ENCODE measurements at regions not wholly inside any gene's neighbourhood (a gene's known extent, or its start where the extent isn't known, plus 50 kb on each side); places are given as distances from the start of the nearest gene placed in this dataset.

GRCh38 chr15:77732514-77733335 is 100.0 kb upstream of the LINGO1 start:
- no peak for DNase-seq (ENCODE audit: low spot score)

- no peak for DNase-seq (ENCODE audit: low spot score)
Observed at GRCh38 chr15:77731945-77732344, 99.2 kb upstream of the LINGO1 start.

- no peak for DNase-seq (ENCODE audit: low spot score)
Observed at GRCh38 chr15:77731067-77731466, 98.4 kb upstream of the LINGO1 start.

- no peak for DNase-seq (ENCODE audit: low spot score)
Observed at GRCh38 chr15:77727635-77728304, 95.1 kb upstream of the LINGO1 start.

GRCh38 chr15:77724715-77725114 is 92.0 kb upstream of the LINGO1 start:
- no peak for DNase-seq (ENCODE audit: low spot score)

- no peak for DNase-seq (ENCODE audit: low spot score)
Observed at GRCh38 chr15:77723756-77724155, 91.0 kb upstream of the LINGO1 start.

GRCh38 chr15:77722759-77723460 is 90.2 kb upstream of the LINGO1 start:
- DNase-seq (ENCODE audit: low spot score): no peak

- no peak for DNase-seq (ENCODE audit: low spot score)
Observed at GRCh38 chr15:77721963-77722362, 89.3 kb upstream of the LINGO1 start.

- no peak for DNase-seq (ENCODE audit: low spot score)
Observed at GRCh38 chr15:77720655-77721054, 87.9 kb upstream of the LINGO1 start.

- DNase-seq (ENCODE audit: low spot score): no peak
Observed at GRCh38 chr15:77720173-77720572, 87.5 kb upstream of the LINGO1 start.

GRCh38 chr15:77719450-77719849 is 86.7 kb upstream of the LINGO1 start:
- no peak for DNase-seq (ENCODE audit: low spot score)

- no peak for DNase-seq (ENCODE audit: low spot score)
Observed at GRCh38 chr15:77717333-77717990, 84.8 kb upstream of the LINGO1 start.

GRCh38 chr15:77716632-77717332 is 84.1 kb upstream of the LINGO1 start:
- DNase-seq (ENCODE audit: low spot score): no peak

- no peak for DNase-seq (ENCODE audit: low spot score)
Observed at GRCh38 chr15:77715860-77716259, 83.1 kb upstream of the LINGO1 start.

- DNase-seq (ENCODE audit: low spot score): no peak
Observed at GRCh38 chr15:77715051-77715450, 82.3 kb upstream of the LINGO1 start.

GRCh38 chr15:77714555-77714954 is 81.8 kb upstream of the LINGO1 start:
- DNase-seq (ENCODE audit: low spot score): no peak

- DNase-seq (ENCODE audit: low spot score): no peak
Observed at GRCh38 chr15:77714023-77714422, 81.3 kb upstream of the LINGO1 start.

- no peak for DNase-seq (ENCODE audit: low spot score)
Observed at GRCh38 chr15:77713281-77713680, 80.6 kb upstream of the LINGO1 start.

- no peak for DNase-seq (ENCODE audit: low spot score)
Observed at GRCh38 chr15:77712438-77712837, 79.7 kb upstream of the LINGO1 start.

GRCh38 chr15:77710637-77711036 is 77.9 kb upstream of the LINGO1 start:
- DNase-seq (ENCODE audit: low spot score): no peak

- no peak for DNase-seq (ENCODE audit: low spot score)
Observed at GRCh38 chr15:77710206-77710605, 77.5 kb upstream of the LINGO1 start.

All from hepatic stellate cell (primary cell).